CD4-positive, alpha-beta T cell treated with Interleukin-17A for 1 hour (primary cell): ENCODE measurements at regions not wholly inside any gene's neighbourhood (a gene's known extent, or its start where the extent isn't known, plus 50 kb on each side); places are given as distances from the start of the nearest gene placed in this dataset.

Experiments used
- DNase-seq: peaks from one replicate; pipeline ENCODE4 v3.0.0-alpha.2; 2020

DNA sequence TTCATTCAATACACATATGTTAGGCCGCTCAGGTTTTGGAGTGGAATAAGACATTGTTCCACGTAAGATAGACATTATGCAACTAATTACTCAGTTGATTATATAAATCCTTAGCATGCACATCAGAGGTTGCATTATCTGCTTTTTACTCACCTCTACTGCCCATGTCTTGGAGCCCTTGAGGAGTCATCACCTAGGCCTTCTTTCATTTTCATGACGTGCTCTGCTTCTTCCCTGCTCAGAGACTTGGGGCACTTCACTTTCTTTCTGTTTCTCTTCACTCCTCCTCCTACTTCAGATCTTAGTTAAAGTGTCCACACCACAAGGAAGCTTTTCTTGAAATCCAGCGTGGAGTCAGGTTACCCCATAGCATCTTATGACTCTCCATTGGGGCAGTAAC, 241.1 kb downstream of the TLR4 start:
- DNase-seq, result no peak

DNA sequence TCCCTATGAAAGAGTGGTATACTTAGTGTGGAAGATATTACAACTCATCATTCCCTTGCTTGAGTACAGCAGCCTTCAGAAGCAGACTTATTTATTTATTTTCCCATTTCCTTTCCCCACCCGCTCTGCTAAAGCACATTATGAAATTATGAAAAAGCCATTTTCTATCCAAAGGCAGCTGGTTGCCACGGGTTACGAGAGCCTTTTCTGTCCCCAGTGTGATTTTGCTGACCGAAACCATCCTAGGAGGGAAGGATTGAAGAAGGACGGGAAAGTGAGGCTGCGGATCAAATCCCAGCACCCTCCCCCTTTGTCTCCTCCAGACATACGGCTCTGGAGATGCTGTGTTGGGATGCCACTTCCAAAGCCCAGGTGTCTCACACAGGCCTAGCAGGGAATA, 246.9 kb downstream of the TLR4 start:
- DNase-seq, result no peak

GRCh38 chr9:117952581-117952980, 248.4 kb downstream of the TLR4 start:
- DNase-seq, result no peak

DNA sequence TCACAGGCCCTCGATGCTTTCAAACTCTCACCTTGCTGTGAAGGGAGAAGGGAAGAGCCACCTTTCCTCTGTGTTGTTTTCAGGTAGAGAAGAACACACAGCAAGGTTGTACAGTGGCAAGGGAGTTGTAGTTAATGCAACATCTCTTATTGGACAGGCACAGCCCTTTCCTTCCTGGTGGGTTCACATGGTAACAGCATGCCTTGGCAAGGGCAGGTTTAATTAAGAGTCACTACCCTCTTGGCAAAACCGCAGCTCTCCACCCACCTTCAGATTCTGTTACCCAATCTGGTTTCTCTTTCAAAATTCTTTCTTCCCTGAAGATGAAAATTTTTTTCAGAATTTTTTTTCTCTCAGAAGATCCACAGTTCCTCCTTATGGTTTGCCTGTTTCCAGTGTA, 253.1 kb downstream of the TLR4 start:
- no peak for DNase-seq

DNA sequence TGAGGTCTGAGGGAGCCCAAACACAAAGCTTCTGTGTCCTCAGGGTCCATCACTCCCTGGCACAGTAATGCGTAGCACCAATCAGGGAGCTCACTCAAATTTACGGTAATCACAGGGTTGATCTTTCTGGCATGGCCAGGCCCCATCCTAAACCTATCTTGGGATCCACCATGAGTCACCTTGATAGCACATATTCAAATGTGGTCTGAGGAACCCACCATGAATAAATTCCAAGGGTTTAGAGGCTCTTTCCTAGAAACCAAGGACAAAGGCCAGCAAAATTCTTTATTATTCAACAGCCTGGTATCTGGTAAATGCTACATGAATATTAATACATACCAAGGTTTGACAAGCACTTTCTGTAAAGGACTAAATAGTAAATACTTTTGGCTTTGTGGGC, 254.5 kb downstream of the TLR4 start:
- no peak for DNase-seq

GRCh38 chr9:117963493-117964090, 259.4 kb downstream of the TLR4 start:
- no peak for DNase-seq

DNA sequence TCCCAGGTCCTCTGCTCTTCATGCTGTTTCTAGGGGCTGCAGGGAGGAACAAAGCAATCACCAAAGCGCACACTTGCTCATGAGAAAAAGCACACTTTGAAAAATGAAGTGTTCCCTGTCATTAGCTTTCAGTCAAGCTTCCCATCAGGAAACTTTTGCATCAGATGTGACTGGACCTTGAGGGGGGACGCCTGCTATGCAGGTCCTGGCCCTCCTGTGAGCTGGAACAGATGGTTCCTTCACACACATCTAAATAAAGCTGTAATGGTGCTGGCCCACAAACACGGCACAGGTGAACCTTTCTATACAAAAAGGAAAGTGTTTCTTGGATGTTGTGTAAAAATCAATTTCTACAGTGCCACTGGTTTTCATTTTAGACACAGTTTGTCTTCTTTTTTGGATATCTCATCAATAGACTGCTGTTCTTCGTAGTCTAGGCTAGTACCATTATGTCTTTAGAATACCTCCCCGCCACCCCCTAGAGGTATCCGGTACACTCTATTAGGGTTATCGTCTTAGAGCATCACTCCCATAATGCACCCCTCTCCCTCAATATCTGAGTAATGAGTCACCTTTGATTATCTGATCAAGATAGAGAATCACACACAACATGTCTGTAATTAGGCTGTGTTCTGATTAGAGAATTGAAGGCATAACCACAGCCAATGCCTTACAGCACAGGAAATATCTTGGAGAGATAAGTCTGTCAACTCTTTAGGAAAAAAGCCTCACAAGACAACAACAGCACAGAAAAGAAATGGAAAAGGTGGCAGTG, 266.3 kb downstream of the TLR4 start:
- DNase-seq, result no peak

DNA sequence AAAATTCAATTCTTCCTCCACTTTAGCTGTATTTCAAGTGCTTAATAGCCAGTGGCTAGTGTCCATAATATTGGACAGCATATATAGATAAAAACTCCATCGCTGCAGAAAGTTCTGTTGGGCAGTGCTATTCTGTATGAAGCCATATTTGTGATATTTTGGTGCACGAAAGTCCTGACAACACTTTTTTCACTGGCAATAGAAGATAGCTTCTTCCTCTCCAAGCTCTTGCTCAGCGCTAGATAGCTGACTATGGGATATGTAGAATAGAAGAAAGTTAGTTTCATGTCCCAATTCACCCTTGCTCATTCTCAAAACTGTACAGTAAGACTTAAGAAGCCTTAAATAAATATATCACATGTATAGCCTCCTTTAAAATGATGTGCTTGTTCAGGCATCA, 269.9 kb downstream of the TLR4 start:
- no peak for DNase-seq

DNA sequence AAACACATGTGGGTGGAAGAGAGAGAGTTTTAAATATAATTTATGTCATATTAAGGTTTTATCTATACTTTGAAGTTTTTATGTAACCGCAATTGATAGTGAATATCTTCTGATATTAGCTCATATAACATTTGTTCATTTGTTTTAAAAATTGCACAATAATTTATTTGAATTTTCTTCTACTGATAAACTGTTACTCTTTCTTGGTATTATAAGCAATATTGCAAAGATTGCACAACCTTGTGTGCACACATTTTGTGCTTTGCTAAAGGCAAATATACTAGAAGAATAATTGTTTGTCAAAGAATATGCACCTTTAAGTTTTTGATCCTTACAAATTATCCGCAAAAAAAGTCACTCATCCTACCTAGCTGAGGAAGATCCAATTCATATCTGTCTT, 275.7 kb downstream of the TLR4 start:
- no peak for DNase-seq

GRCh38 chr9:117987945-117988344, 283.7 kb downstream of the TLR4 start:
- DNase-seq, result no peak

DNA sequence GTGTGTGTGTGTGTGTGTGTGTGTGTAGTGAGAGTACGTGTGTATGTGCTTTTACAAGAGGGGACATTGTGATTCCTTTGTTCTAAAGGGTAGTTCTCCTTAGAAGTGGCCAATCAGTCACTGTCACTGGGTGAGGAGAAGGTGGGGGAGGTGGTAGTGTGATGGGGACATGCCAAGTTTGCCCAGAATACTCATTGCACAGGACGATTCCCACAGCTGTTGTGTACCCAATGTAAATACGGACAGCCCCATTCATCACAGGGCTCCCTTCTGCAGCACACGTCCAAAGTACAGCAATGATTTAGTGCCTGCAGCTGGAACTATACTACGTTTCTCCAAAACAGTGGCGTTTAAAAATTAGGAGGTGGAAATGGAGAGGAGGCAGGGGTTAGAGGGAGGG, 287.8 kb downstream of the TLR4 start:
- DNase-seq, result no peak

DNA sequence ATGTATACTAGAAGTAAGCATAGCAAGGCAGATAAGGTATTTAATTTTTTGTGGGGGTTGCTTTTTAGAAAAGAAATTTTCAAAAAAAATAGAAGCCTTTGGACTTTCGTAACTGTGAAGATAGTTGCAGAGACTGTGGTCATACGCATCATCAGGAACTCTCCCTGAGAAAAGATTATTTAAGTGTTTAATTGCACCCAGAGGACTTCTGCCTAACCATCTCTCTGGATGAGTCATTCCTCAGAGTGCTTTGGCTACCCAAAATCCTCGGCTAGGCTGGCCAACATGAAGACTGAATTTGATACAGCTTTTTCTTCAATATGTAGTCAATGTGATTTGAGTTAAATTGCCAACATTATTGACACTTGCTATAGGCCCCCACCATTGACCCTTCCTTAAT, 296.4 kb downstream of the TLR4 start:
- DNase-seq, result no peak

GRCh38 chr9:118003240-118003639, 299.0 kb downstream of the TLR4 start:
- DNase-seq, result no peak

DNA sequence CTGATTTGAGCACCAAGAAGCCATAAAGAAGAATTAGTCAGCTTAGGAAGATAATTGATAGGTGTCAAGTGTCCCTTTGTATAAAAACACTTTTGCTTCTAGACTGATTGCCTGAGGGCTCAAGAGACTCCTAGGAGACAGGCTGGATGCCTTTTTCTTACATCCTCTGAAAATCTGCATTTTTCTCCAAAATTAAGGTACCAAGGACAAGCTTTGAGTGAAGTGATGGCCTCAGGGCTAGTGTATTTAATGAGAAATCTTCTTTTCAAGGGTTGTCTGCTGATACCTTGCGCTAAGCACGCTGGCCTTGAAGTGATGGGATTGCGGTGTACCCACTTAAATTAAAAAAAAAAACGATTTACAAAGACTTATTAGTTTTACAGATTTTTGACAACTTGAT, 304.0 kb downstream of the TLR4 start:
- DNase-seq, result no peak

DNA sequence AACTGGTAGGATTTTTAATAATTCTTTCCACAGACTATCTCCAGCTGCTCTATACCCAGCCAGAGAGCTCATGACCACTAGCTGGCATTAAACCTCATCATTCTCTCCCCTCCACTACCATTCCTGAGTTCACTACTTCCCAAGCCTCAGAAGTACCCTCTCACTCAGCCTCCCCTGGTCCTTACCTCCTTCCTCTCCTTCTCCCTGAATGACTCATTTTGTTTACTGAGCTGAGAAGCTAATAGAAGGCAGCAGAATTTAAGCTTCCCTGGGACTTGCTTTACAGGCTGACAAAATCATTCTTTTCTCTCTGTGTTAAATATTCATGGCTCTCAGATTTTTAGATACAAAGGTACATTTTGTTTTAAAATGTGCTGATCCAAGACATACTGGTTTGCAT, 305.4 kb downstream of the TLR4 start:
- no peak for DNase-seq

- no peak for DNase-seq
Measured at GRCh38 chr9:118017607-118018122, 313.5 kb downstream of the TLR4 start.

DNA sequence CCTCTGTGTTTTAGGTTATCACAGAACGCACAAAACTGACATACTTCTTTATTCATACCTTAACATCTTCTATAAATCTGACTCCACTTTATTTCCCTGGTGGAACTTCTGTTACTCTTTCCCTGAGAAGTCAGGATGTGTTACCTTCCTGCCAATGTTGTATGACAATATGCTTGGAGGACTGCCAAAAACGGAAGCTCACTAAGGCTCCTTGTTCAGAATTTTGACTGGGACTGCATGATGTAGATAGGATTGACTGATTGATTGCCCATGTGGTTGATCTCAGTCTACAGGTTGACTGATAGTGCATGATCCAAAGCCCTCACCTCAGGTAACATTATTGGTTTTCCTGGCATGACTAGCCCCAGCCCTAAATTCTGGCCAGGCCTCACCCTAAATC, 319.4 kb downstream of the TLR4 start:
- no peak for DNase-seq

- no peak for DNase-seq
Measured at GRCh38 chr9:118028225-118028624, 324.0 kb downstream of the TLR4 start.

DNA sequence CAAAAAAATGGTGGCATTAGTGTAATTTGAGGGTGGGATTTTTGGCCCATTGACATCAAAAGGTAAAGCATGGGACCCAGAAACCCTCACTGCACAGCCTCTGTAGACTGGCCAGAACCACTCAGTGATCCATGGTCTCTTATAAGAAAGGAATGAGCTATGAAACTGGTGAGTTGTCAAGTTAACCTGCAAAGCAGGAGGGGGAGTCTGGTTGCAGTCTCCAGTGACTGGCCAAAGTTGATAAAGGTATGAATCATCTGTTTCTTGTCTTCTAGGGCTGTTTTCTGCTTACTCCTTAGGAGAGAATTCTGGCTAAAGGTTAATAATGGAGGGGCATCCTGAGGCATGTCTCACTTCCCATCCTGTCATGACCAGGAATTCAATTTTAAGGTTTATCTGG, 325.2 kb downstream of the TLR4 start:
- no peak for DNase-seq

- DNase-seq, result no peak
Measured at GRCh38 chr9:118034701-118035100, 330.5 kb downstream of the TLR4 start.

- no peak for DNase-seq
Measured at GRCh38 chr9:118038713-118039112, 334.5 kb downstream of the TLR4 start.

DNA sequence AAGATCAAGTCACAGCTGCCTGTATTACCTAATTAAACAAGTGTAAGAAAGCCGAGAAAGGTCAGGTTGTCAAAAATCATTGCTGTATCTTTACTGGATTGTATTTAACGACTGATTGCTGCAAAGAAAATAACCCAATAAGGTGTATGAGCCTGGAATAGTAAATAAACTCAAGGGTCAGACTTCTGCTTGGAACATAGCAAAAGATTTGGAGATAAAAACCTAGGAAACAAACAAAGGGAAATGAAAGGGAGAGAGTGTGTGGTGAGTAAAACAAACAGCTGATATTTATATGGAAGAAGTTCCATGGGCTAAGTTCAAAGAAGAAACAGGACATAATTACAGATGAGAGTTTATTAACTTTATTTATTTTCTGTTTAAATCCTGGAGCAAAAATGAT, 354.0 kb downstream of the TLR4 start:
- DNase-seq, result no peak

DNA sequence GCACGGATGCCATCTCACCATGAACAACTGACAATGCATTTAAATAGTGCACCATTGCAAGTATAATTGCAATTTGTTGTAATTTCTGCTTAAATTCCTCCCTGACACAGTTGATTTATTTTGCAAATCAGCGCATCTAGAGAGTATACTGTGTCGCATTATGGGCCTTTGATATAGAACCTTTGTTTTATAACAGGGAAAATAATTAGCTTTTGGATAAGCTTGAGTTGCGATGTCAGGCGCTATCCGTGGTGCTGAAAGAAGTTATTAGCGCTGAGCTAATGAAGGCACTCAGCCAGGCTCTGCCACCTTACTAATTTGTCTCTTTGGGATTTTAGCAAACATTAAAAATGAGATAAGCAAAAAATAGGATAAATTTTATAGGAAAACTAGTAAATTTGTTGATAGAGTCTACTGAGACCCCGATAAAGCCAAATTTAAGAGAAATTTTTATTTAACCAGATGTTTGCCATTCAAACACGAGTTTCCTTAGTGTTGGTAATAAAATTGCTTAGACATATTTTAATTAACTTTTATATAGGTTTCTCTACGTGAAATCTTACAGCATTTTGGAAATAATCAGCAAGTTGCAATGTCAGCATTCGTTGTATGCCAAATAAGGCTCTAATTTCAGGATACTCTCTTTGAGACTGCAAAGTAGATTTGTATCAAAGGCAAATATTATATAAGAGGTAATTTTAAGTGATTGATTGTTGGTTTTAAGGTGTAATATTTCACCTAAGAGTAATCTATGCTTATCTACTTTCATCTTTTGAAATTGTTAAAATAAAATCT, 355.5 kb downstream of the TLR4 start:
- no peak for DNase-seq

DNA sequence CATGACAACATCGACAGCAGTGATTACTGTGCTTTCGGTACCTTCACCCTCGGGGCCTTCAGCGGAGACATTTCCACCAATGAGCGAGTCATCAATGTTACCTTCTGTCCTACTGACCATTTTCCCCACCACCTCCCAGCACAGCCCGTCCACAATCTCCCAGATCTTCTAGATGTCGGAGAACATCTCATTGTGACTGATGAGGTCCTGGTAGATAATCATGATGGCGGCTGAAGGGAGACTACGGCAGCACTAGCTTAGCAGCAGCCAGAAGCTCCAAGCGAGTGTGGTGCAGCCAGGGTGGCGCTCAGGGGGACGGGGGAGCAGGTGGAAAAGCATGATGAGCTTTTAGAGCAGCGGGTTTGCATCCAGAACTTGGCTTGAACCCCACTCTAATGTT, 379.0 kb downstream of the TLR4 start:
- DNase-seq, result no peak
